ENCODE measurements at regions not wholly inside any gene's neighbourhood (a gene's known extent, or its start where the extent isn't known, plus 50 kb on each side); places are given as distances from the start of the nearest gene placed in this dataset.

GRCh38 chr20:52242237-52243230, 51.0 kb upstream of the ZFP64 start:
- peak; percentile 79 for TF ChIP-seq CTCF (conservative IDR thresholded peaks at IDR 0.05; ENCODE audit: low read length)
- TF ChIP-seq EZH2phosphoT487 (IDR thresholded peaks at IDR 0.05; ENCODE audit: borderline replicate concordance), result no peak
